H1 (cell line): ENCODE measurements at regions not wholly inside any gene's neighbourhood (a gene's known extent, or its start where the extent isn't known, plus 50 kb on each side); places are given as distances from the start of the nearest gene placed in this dataset.

Source experiments
- CBX8 ChIP-seq: fragments of 300-800, 300-1000 bp; sonication (generic); IDR thresholded peaks from 2 replicates; pipeline ENCODE4 v1.7.1; 2016; ENCODE audit warnings: low read depth, low read length, borderline replicate concordance
- CTCF ChIP-seq, 3 experiments: IDR thresholded peaks; 1 replicate in 2 of 3; 2 replicates in 1 of 3; pipeline versions ENCODE4 v1.5.1 to v1.6.1; 2011; ENCODE audit warnings: low read length in 3 of 3, mild to moderate bottlenecking in 3 of 3, inconsistent platforms in 2 of 3, low read depth in 1 of 3, moderate library complexity in 1 of 3; ENCODE audit not compliant: insufficient read depth in 1 of 3; ENCODE audit errors: control extremely low read depth in 1 of 3
- GABPA ChIP-seq: IDR thresholded peaks from 2 replicates; pipeline ENCODE4 v1.6.1; 2011; ENCODE audit warnings: mild to moderate bottlenecking, low read length, moderate library complexity, borderline replicate concordance; ENCODE audit not compliant: insufficient read depth
- KDM4A ChIP-seq: IDR thresholded peaks from one replicate; pipeline ENCODE4 v1.7.1; 2012; ENCODE audit warnings: low read depth, mild to moderate bottlenecking, moderate library complexity, low read length, inconsistent platforms; ENCODE audit not compliant: severe bottlenecking
- TBP ChIP-seq: IDR thresholded peaks from 2 replicates; pipeline ENCODE4 v1.6.1; 2011; ENCODE audit warnings: low read depth, low read length, improper control_type of control experiment

GRCh38 chr2:129375632-129376425 is 603.6 kb upstream of the RAB6C start (continued):
- TF ChIP-seq GABPA: no peak
- TF ChIP-seq CTCF (IDR thresholded peaks at IDR 0.05; ENCODE audit: control extremely low read depth in 1 of 3, insufficient read depth in 1 of 3, low read depth in 1 of 3, low read length in 3 of 3): no peak
- TF ChIP-seq KDM4A: no peak
- TF ChIP-seq CBX8: no peak
- no peak for TF ChIP-seq TBP
